HCT116 (cell line): ENCODE measurements at regions not wholly inside any gene's neighbourhood (a gene's known extent, or its start where the extent isn't known, plus 50 kb on each side); places are given as distances from the start of the nearest gene placed in this dataset.

Source experiments
- ATF3 ChIP-seq: IDR thresholded peaks from 2 replicates; pipeline ENCODE4 v1.6.1; 2012
- CEBPB ChIP-seq: IDR thresholded peaks from 2 replicates; pipeline ENCODE4 v1.6.1; 2012; ENCODE audit warnings: low read depth
- CTCF ChIP-seq, 3 experiments: fragments of 200-600 bp in 1 of 3; sonication (generic) in 1 of 3; IDR thresholded peaks in 2 of 3; conservative IDR thresholded peaks in 1 of 3; 2 replicates each; pipeline ENCODE4 v1.5.1; 2012 to 2017; ENCODE audit warnings: low read depth in 2 of 3, low read length in 2 of 3, antibody characterized with exemption in 1 of 3, borderline replicate concordance in 1 of 3, control low read depth in 1 of 3, mild to moderate bottlenecking in 1 of 3, mixed read lengths in 1 of 3, mixed run types in 1 of 3, moderate library complexity in 1 of 3; ENCODE audit not compliant: insufficient read depth in 1 of 3
- EGR1 ChIP-seq: IDR thresholded peaks from 2 replicates; pipeline ENCODE4 v1.6.1; 2012; ENCODE audit warnings: low read depth
- EZH2 ChIP-seq: fragments of 200-600 bp; sonication (generic); IDR thresholded peaks from 2 replicates; pipeline ENCODE4 v1.6.1; 2017; ENCODE audit warnings: antibody characterized with exemption, mixed run types
- MAX ChIP-seq: IDR thresholded peaks from 2 replicates; pipeline ENCODE4 v1.6.1; 2012
- POLR2AphosphoS5 ChIP-seq: IDR thresholded peaks from 2 replicates; pipeline ENCODE4 v1.6.1; 2011; ENCODE audit warnings: mild to moderate bottlenecking, low read depth, low read length, moderate library complexity
- REST ChIP-seq: IDR thresholded peaks from 2 replicates; pipeline ENCODE4 v1.6.1; 2012; ENCODE audit warnings: low read depth
- SIN3A ChIP-seq: IDR thresholded peaks from 2 replicates; pipeline ENCODE4 v1.6.1; 2012; ENCODE audit warnings: low read depth
- SRF ChIP-seq: IDR thresholded peaks from 2 replicates; pipeline ENCODE4 v1.6.1; 2012; ENCODE audit warnings: low read depth
- ZNF274 ChIP-seq: fragments of 200-500 bp; sonication (Bioruptor generic); IDR thresholded peaks from 2 replicates; pipeline ENCODE4 v1.6.1; 2014; ENCODE audit warnings: mild to moderate bottlenecking, low read depth, low read length, inconsistent platforms

GRCh38 chr11:45344028-45344427 is 57.9 kb upstream of the SYT13 start:
- TF ChIP-seq CTCF (IDR thresholded peaks at IDR 0.05 in 2 of 3, conservative IDR thresholded peaks at IDR 0.05 in 1 of 3; ENCODE audit: borderline replicate concordance in 1 of 3, insufficient read depth in 1 of 3, low read depth in 2 of 3, low read length in 2 of 3) (no peak), MAX (no peak), SRF (no peak), ZNF274 (no peak), SIN3A (no peak), EZH2 (no peak), ATF3 (no peak), CEBPB (no peak), EGR1 (no peak), POLR2AphosphoS5 (no peak), REST (no peak)
